ENCODE measurements at regions not wholly inside any gene's neighbourhood (a gene's known extent, or its start where the extent isn't known, plus 50 kb on each side); places are given as distances from the start of the nearest gene placed in this dataset.

- intact Hi-C loops (cut with DNase I): no loop called here
- DNase-seq: no peak
- H3K4me1 ChIP-seq: no peaks in the 10 kb centered on the region
- 84 to 86% methylated on average over 5 of the region's 5 CpGs for WGBS, 2 donors
- H3K27ac ChIP-seq: no peak overlapping the region
- H3K9me3 ChIP-seq: no peaks in the 10 kb centered on the region
- H3K27me3 ChIP-seq: no peaks in the 10 kb centered on the region
- TF ChIP-seq, protein P1, sequence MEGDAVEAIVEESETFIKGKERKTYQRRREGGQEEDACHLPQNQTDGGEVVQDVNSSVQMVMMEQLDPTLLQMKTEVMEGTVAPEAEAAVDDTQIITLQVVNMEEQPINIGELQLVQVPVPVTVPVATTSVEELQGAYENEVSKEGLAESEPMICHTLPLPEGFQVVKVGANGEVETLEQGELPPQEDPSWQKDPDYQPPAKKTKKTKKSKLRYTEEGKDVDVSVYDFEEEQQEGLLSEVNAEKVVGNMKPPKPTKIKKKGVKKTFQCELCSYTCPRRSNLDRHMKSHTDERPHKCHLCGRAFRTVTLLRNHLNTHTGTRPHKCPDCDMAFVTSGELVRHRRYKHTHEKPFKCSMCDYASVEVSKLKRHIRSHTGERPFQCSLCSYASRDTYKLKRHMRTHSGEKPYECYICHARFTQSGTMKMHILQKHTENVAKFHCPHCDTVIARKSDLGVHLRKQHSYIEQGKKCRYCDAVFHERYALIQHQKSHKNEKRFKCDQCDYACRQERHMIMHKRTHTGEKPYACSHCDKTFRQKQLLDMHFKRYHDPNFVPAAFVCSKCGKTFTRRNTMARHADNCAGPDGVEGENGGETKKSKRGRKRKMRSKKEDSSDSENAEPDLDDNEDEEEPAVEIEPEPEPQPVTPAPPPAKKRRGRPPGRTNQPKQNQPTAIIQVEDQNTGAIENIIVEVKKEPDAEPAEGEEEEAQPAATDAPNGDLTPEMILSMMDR (IDR thresholded peaks at IDR 0.05): no peak
- TF ChIP-seq POLR2A (IDR thresholded peaks at IDR 0.05): no peak
- H3K4me3 ChIP-seq (replicated peaks in 1 of 3): no peak overlapping the region
- no peaks in the 10 kb centered on the region for H3K36me3 ChIP-seq
These were observed 152.5 kb upstream of the APCDD1 start for GRCh38 chr18:10301831-10302483.

- H3K27me3 ChIP-seq: no peaks in the 10 kb centered on the region
- H3K9me3 ChIP-seq: no peaks in the 10 kb centered on the region
- H3K4me1 ChIP-seq: no peaks in the 10 kb centered on the region
- no peak overlapping the region for H3K4me3 ChIP-seq (replicated peaks in 1 of 3)
- 95 to 96% methylated on average over 2 of the region's 2 CpGs for WGBS, 2 donors
- H3K27ac ChIP-seq: no peak overlapping the region
- H3K36me3 ChIP-seq: no peaks in the 10 kb centered on the region
- no peak for TF ChIP-seq POLR2A (IDR thresholded peaks at IDR 0.05)
- TF ChIP-seq, protein P1 (IDR thresholded peaks at IDR 0.05): no peak
- intact Hi-C loops (cut with DNase I): no loop called here
- DNase-seq: no peak
These were observed 151.3 kb upstream of the APCDD1 start for GRCh38 chr18:10303171-10303570.

DNA sequence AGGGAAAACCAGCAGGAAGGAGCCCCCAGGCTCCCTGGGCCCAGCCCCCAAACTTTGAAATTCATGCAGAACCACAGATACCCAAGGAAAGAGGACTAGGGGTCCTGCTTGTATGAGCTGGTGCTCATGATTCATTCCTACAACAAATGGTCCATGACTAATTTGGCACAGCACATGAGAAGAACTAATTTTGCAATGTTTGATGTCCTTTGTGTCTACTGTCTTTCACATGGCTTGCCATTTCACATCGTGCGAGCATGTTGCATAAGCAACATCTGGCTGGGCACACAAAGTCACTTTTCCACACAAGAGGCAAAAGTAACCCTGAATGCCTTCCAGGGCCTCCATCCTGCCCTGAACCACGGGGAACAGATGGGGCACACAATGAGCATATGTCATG lies 149.6 kb upstream of the APCDD1 start:
- H3K4me3 ChIP-seq (replicated peaks in 1 of 3): no peak overlapping the region
- 80 to 87% methylated on average over 3 of the region's 3 CpGs for WGBS, 2 donors
- TF ChIP-seq, protein P1 (IDR thresholded peaks at IDR 0.05): no peak
- no peak for TF ChIP-seq POLR2A (IDR thresholded peaks at IDR 0.05)
- H3K4me1 ChIP-seq: no peaks in the 10 kb centered on the region
- no peaks in the 10 kb centered on the region for H3K36me3 ChIP-seq
- H3K27me3 ChIP-seq: no peaks in the 10 kb centered on the region
- no peaks in the 10 kb centered on the region for H3K9me3 ChIP-seq
- intact Hi-C loops (cut with DNase I): no loop called here
- DNase-seq: no peak
- no peak overlapping the region for H3K27ac ChIP-seq

- H3K27me3 ChIP-seq: no peaks in the 10 kb centered on the region
- no peak overlapping the region for H3K27ac ChIP-seq
- H3K9me3 ChIP-seq: no peaks in the 10 kb centered on the region
- H3K36me3 ChIP-seq: no peaks in the 10 kb centered on the region
- 94 to 95% methylated on average over 2 of the region's 2 CpGs for WGBS, 2 donors
- H3K4me1 ChIP-seq: no peaks in the 10 kb centered on the region
- TF ChIP-seq POLR2A (IDR thresholded peaks at IDR 0.05): no peak
- TF ChIP-seq, protein P1 (IDR thresholded peaks at IDR 0.05): no peak
- no peak overlapping the region for H3K4me3 ChIP-seq (replicated peaks in 1 of 3)
- intact Hi-C loops (cut with DNase I): no loop called here
- no peak for DNase-seq
These were observed 147.7 kb upstream of the APCDD1 start for GRCh38 chr18:10306779-10307178.

GRCh38 chr18:10308154-10308553 lies 146.3 kb upstream of the APCDD1 start:
- 69 to 87% methylated on average over 2 of the region's 2 CpGs for WGBS, 2 donors
- DNase-seq: no peak
- Histone ChIP-seq H3K27me3 (no peaks in the 10 kb centered on the region), H3K4me1 (no peaks in the 10 kb centered on the region), H3K27ac (no peak overlapping the region), H3K36me3 (no peaks in the 10 kb centered on the region), H3K9me3 (no peaks in the 10 kb centered on the region), H3K4me3 (replicated peaks in 1 of 3) (no peak overlapping the region)
- TF ChIP-seq POLR2A (IDR thresholded peaks at IDR 0.05): no peak
- TF ChIP-seq, protein P1 (IDR thresholded peaks at IDR 0.05): no peak
- intact Hi-C loops (cut with DNase I): no loop called here
